ENCODE measurements at regions not wholly inside any gene's neighbourhood (a gene's known extent, or its start where the extent isn't known, plus 50 kb on each side); places are given as distances from the start of the nearest gene placed in this dataset.

DNA sequence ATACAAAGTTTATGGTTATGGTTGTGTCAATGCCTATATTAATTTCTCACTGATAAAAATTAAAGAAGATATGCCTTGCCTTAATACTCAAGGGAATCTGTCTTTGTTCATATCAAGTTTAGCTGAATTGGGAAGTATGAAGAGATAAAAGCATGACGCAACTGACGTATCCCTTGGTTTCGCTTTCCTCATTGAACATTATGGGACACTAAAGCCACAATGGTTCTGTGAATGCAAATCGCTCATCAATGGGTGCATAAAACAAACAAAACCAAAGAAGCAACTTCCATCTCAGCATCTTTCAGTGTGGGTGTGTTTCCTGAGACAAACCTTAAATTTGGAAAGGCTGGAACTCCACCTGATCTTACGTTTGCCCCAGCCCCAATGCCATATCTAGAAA is 108.2 kb downstream of the NPIPB5 start:
- TF ChIP-seq, protein P1, sequence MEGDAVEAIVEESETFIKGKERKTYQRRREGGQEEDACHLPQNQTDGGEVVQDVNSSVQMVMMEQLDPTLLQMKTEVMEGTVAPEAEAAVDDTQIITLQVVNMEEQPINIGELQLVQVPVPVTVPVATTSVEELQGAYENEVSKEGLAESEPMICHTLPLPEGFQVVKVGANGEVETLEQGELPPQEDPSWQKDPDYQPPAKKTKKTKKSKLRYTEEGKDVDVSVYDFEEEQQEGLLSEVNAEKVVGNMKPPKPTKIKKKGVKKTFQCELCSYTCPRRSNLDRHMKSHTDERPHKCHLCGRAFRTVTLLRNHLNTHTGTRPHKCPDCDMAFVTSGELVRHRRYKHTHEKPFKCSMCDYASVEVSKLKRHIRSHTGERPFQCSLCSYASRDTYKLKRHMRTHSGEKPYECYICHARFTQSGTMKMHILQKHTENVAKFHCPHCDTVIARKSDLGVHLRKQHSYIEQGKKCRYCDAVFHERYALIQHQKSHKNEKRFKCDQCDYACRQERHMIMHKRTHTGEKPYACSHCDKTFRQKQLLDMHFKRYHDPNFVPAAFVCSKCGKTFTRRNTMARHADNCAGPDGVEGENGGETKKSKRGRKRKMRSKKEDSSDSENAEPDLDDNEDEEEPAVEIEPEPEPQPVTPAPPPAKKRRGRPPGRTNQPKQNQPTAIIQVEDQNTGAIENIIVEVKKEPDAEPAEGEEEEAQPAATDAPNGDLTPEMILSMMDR (conservative IDR thresholded peaks at IDR 0.05) = no peak
- no peak for TF ChIP-seq EZH2 (IDR thresholded peaks at IDR 0.05; ENCODE audit: low read depth)
